IPS-NIHi7 (cell line): ENCODE measurements at regions not wholly inside any gene's neighbourhood (a gene's known extent, or its start where the extent isn't known, plus 50 kb on each side); places are given as distances from the start of the nearest gene placed in this dataset.
A peak's percentile ranks its signal among the peaks of the same experiment; 100 is the strongest.

Source experiments
- DNase-seq: peaks from one replicate; pipeline ENCODE4 v3.0.0; 2012; ENCODE audit warnings: mixed read lengths; ENCODE audit errors: extremely low spot score

DNA sequence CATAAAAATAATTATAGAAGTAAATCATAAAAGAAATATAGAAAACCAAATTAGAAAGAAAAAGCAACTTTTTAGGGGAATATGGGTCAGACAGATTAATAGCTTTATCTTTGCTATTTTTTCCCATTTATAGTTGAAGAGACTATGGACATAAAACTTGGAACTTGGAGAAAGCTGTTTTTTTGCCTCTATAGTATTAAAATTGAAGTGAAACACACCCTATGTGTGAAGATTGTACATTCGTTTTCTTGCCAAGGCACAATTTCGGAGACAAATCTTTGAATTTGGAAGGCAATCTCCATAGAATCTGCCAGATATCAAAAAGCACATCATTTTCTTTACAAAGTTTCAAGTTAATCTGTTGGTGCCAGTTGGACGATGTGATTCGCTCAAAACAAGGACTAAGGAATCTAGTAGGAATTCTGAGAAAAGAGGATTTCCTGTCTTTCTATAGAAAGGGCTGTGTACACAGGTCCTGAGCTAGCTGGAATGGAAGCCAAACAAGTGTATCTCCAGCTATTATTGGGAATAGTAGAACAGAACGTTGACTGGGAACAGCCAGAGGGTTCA, 156.3 kb downstream of the SLC7A11 start:
- DNase-seq = no peak

DNA sequence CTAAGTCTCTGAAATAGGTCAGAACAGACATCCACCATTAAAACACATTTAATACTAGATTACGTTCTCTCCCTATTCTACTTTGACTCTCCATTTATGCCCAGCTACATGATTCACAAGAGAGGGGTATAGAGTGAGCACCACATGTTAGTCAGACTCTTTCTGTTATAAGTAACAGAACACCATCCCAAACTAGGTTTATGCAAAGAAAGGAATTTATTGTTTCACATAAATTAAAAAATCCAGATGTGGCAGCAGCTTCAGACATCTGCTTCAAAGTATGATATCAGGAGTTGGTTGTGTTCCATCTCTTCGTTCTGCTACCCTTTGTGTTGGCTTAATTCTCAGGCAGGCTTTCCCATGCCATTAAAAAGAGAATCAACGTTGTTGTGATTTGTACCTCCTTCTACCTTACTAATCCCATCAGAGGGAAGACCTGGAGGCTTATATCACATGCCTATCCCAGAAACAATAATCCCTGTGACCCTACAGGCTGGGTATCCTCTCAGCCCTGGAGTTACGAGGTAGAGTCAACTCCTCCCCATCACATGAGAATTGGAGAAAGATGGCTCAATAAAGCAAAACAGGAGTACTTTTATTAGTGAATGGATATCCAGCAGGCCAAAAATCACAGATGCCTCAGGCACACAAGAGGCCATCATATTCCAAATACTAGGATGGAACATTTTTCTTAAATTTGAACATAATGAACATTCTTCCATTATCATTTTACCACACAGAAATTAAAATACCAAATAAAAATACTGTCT, 163.2 kb downstream of the SLC7A11 start:
- DNase-seq = no peak

DNA sequence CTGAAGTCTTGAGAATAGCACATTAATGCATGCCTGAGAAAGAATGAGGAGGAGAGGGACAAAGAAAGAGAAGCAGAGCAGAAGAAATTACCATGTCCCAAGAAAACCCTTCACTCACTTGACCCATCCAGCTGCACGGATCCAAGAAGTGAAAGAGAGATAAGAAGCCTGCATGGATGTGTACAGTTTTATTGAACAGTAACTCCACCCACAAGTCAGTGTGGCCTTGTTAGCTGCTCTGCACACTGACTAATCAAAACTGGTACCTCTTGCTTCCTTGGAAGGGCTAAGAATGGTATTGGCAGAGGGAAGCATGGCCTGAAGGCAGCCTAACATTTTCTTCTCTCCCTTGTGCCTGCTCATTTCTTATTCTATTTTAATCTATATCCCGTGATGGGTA, 163.9 kb downstream of the SLC7A11 start:
- no peak for DNase-seq

DNA sequence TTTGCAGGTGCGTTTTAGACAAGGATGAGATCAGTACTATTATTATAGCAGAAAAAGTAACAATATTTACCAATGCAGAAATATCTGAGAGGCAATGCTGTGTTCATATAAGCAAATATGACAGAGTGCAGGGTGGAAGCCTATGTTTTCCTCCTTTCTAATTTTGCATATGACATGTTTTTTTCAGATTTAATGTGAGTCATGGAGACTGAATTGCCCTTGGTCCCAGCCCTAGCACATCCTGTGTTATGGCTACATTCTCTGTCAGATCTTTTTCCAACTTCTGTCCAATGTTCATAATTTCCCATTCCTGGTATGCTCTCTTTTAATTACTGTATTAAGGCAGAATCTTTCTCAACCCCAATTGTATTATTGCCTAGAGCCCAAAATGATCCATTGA, 165.6 kb downstream of the SLC7A11 start:
- DNase-seq = no peak

DNA sequence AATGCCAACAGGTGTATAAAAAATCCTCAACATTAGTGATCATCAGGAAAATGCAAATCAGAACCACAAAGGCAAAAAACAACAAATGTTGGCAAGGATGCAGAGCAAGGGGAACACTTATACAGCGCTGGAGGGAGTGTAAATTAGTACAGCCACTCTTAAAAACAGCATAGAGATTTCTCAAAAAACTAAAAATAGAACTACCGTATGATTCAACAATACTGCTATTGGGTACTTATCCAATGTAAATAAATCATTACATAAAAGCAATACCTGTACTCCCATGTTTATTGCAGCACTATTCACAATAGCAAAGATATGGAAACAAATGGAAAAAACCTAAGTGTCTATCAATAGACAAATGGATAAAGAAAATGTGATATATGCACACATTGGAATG, 171.3 kb downstream of the SLC7A11 start:
- DNase-seq = no peak

GRCh38 chr4:138063581-138063980, 178.6 kb downstream of the SLC7A11 start:
- DNase-seq = peak; percentile 18

- peak; percentile 69 for DNase-seq
Measured at GRCh38 chr4:138062929-138063328, 179.2 kb downstream of the SLC7A11 start.

DNA sequence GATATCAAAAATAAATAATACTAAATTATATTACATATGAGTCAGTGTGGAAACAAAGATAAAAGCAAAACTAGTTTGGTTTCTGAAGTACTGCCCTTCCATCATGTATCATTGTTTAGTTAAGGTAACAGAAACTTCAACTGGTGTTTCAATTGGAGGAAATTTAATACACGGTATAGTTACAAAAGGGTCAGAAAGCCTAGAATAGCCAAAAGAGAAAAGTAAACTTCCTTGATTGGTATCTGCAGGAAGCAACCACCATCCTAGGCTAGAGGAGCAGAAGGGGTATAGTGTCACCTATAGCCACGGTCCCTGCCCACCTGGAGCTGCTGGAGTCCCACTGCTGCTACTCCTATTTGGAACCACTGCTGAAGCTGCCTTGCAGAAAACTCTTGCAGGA, 185.6 kb downstream of the SLC7A11 start:
- no peak for DNase-seq

- no peak for DNase-seq
Measured at GRCh38 chr4:138055890-138056289, 186.3 kb downstream of the SLC7A11 start.

DNA sequence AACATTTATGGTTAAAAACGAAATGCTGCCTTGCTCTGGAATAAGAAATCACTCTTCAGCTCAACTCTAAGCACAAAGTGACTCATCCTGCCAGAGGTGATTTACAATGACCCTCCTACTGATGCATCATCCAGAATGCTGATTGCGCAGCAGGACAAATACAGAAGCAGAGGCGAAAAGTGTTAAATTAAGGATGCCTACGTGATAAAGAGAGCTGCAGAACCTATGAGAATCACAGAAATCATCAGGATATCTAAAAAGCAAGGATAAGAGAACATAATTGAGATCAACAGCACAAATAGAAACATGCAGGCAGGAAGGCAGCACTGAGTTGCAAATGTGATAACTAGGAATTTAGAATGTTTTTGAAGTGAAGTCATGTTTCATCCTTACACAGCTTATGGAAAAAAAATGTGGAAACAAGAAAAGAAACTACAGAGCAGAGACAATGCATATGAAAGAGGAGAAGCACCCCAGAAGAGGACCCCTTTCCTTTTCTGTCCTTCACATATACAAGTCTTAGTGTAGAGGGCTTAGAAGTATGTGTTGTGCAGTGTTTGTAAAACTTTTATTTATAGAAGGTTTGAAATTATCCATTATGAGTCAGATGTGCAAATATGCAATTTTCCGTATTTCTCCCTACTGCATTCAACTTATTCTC, 188.4 kb downstream of the SLC7A11 start:
- no peak for DNase-seq

- no peak for DNase-seq
Measured at GRCh38 chr4:138052806-138053632, 189.1 kb downstream of the SLC7A11 start.

GRCh38 chr4:138051157-138051556, 191.0 kb downstream of the SLC7A11 start:
- no peak for DNase-seq

- DNase-seq = no peak
Measured at GRCh38 chr4:138050601-138051000, 191.5 kb downstream of the SLC7A11 start.

DNA sequence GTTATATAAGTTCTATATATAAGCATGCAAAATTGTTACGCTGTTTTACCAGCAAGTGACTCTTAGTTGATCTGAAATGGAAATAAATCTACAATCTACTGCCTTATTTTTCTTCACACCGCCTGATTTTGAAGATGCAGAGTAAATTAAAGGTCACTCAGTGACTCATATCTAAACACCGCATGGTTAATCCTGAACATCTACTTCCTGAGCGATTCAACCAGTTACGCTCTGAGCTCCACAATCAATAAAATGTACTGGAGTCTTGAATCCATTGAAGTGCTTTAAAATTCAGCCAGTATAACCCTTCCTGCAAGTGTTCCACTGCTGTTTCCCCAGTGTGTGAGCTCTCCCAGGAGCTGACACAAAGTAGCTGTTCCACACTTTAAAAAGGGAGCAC, 192.8 kb downstream of the SLC7A11 start:
- DNase-seq = no peak

DNA sequence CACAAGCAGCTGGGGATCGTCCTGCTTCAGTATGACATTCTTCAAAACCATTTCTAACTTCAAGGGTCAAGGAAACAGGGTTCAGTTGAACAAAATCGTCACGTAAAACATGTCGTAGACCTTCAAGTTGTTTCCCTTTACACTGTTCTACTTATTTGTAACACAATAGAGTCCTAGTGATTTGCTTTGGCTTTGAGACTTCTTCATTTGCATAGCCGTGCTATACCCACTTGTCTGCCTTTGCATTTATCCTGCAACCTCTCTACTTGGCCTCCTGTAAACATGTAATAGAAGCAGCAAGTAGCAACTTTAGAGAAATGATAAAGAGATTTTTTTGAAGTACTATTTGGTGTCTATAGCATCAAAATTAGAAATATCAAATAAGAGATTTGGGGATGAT, 194.9 kb downstream of the SLC7A11 start:
- DNase-seq = no peak

GRCh38 chr4:138045036-138045435, 197.1 kb downstream of the SLC7A11 start:
- no peak for DNase-seq

DNA sequence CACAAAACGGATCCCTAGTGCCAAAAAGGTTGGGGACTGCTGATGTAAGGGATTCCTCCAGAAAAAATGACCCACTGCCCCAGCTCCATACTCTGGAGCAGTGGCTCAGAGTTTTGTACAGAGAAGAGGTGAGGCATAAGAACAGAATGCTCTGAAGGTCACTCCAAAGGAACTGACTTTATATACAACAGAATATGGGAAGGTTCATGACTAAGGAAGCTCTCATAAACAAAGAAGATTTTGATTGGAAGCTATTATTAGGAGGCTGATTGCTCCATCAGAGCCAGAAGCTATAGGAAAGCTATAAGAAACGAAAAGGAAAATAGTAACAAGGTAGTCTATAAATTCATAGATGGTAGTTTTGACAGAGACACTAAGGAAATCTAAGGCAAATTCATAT, 203.1 kb downstream of the SLC7A11 start:
- no peak for DNase-seq

GRCh38 chr4:138037696-138038095, 204.5 kb downstream of the SLC7A11 start:
- no peak for DNase-seq

DNA sequence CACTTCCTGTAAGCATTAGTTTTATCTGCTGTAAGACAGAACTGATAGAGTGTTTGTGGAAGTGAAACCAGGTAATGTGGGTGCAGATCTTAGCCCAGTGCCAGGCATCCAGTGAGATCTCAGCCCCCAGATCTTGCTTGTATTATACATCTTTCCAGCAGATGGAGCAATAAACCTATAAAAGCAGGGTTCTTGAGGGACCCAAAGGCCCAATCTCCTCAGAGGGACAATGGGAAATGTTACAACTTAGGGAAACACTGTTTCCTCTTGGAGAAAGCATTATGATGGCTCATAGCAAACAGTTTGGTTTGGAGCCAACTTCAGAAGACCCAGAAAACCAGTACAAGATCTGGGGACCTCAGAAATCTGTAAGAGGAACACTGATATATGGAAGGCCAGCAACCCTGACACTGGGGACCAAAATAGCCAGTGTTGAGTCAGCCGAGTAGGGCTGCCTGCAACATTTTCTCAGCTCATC, 206.3 kb downstream of the SLC7A11 start:
- DNase-seq = peak; percentile 74

DNA sequence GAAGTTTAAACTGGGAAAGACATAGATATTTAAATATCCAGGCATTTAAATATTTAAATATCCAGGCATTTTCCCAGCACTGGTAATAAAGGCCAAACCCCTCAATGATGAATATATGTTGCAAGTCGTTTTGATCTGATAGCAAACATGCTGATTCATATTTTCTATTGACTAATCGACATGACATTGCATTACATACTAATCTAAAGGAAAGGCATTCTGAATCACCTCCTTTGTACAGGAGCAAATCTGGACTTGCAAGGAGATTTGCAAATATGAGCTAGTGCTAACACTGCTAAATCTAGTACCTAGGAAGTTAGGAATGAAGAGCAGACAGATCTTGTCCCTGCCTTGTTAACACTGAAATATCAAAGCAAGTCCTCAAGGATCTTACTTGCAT, 207.3 kb downstream of the SLC7A11 start:
- no peak for DNase-seq

DNA sequence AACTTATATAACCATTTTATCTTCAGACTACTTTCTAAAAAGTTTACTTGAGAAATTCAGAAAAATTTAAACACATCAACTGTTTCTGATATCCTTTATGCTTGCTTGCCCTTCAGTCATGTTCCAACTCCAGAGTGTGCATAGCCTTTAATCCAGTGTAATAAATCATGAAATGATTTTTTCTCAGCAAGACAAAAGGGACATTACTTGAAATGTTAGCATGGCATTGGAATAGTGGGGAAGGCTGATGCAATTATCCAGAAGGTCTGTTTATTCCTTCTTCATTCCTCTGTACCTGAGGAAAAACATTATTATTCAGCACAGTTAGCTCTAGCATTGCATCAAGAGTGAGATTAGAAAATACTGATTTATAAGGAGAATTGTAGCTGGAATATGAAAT, 209.9 kb downstream of the SLC7A11 start:
- no peak for DNase-seq

DNA sequence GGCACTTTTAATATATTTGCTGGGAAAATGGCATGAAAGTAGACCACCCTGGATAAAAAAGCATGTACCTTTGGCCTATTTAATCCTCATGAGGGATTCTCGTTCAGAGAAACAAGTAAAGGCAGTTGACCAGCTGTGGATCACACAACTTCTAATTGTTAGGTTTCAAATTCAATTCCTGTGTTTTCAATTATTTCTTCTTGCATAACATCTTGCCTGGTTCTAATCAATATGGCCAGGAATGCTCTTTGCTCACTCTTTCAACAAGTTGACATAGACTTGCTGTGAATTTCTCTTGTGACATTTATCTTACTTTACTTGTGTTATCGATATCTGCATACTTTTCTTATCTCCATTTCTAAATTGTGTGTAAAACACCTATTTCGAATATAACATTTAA, 211.8 kb downstream of the SLC7A11 start:
- no peak for DNase-seq
